OCI-LY7 (cell line): ENCODE measurements at regions not wholly inside any gene's neighbourhood (a gene's known extent, or its start where the extent isn't known, plus 50 kb on each side); places are given as distances from the start of the nearest gene placed in this dataset.

Experiments
- CTCF ChIP-seq: fragments of 200-600 bp; sonication (generic); conservative IDR thresholded peaks from 2 replicates; pipeline ENCODE4 v1.5.1; 2014; ENCODE audit warnings: mild to moderate bottlenecking, antibody characterized with exemption, low read length, moderate library complexity, mixed read lengths
- EZH2phosphoT487 ChIP-seq: fragments of 200-600 bp; sonication (generic); IDR thresholded peaks from 2 replicates; pipeline ENCODE4 v1.6.1; 2018; ENCODE audit warnings: low read depth, borderline replicate concordance, mild to moderate bottlenecking, mixed run types, antibody characterized with exemption, low read length, moderate library complexity, mixed read lengths

GRCh38 chr16:54444851-54445458, 158.4 kb upstream of the IRX3 start:
- TF ChIP-seq CTCF, result no peak
- no peak for TF ChIP-seq EZH2phosphoT487
